ENCODE measurements at regions not wholly inside any gene's neighbourhood (a gene's known extent, or its start where the extent isn't known, plus 50 kb on each side); places are given as distances from the start of the nearest gene placed in this dataset.

GRCh38 chr18:61967252-61967891, 74.6 kb upstream of the RNF152 start:
- no peaks in the 10 kb centered on the region for H3K36me3 Mint-ChIP-seq (ENCODE audit: low read depth)
- no peak for TF ChIP-seq CTCF (IDR thresholded peaks at IDR 0.05)
- H3K4me1 Mint-ChIP-seq (ENCODE audit: low read depth), result peaks cover 3% of the 10 kb centered on the region
- no peak for ATAC-seq
- no peak for DNase-seq
- no peaks in the 10 kb centered on the region for H3K9me3 Mint-ChIP-seq
- ChIA-PET POLR2A (no interaction called here), CTCF (interaction anchor here (1.2 kb wide), 1 partner anchor 65 kb away, joined by 3 read pairs; no protein-coding TSS in a partner anchor)
- intact Hi-C loops (cut with micrococcal nuclease), result no loop called here
- no peak overlapping the region for H3K4me3 Mint-ChIP-seq
- H3K27me3 Mint-ChIP-seq, result peaks cover 3% of the 10 kb centered on the region
- no peak overlapping the region for H3K27ac Mint-ChIP-seq

- POLR2A ChIA-PET, result no interaction called here
- CTCF ChIA-PET, result interaction anchor here (1.2 kb wide), 1 partner anchor 11 kb away, joined by 3 read pairs; no protein-coding TSS in a partner anchor
Measured at GRCh38 chr18:61965311-61965710, 72.5 kb upstream of the RNF152 start.

GRCh38 chr18:61964616-61965015, 71.8 kb upstream of the RNF152 start:
- no peaks in the 10 kb centered on the region for H3K4me1 Mint-ChIP-seq (ENCODE audit: low read depth)
- intact Hi-C loops (cut with micrococcal nuclease), result no loop called here
- ChIA-PET CTCF (interaction anchor here (1.2 kb wide), 1 partner anchor 10 kb away, joined by 3 read pairs; no protein-coding TSS in a partner anchor), POLR2A (no interaction called here)
- DNase-seq, result no peak
- no peak overlapping the region for H3K4me3 Mint-ChIP-seq
- H3K9me3 Mint-ChIP-seq, result no peaks in the 10 kb centered on the region
- no peak for TF ChIP-seq CTCF (IDR thresholded peaks at IDR 0.05)
- H3K36me3 Mint-ChIP-seq (ENCODE audit: low read depth), result no peaks in the 10 kb centered on the region
- no peak for ATAC-seq
- no peak overlapping the region for H3K27ac Mint-ChIP-seq
- H3K27me3 Mint-ChIP-seq, result peaks cover 5% of the 10 kb centered on the region

More at GRCh38 chr18:61965311-61965710, 72.5 kb upstream of the RNF152 start:
- DNase-seq (no peak), ATAC-seq (no peak)
- Mint-ChIP-seq H3K27ac (no peak overlapping the region), H3K4me1 (ENCODE audit: low read depth) (no peaks in the 10 kb centered on the region), H3K9me3 (no peaks in the 10 kb centered on the region), H3K27me3 (peaks cover 5% of the 10 kb centered on the region), H3K4me3 (no peak overlapping the region), H3K36me3 (ENCODE audit: low read depth) (no peaks in the 10 kb centered on the region)
- TF ChIP-seq CTCF (IDR thresholded peaks at IDR 0.05), result no peak
- intact Hi-C loops (cut with micrococcal nuclease), result no loop called here

GRCh38 chr18:61963705-61964104, 70.9 kb upstream of the RNF152 start:
- Mint-ChIP-seq H3K4me1 (ENCODE audit: low read depth) (no peaks in the 10 kb centered on the region), H3K27ac (no peak overlapping the region), H3K4me3 (no peak overlapping the region), H3K9me3 (no peaks in the 10 kb centered on the region), H3K27me3 (peaks cover 5% of the 10 kb centered on the region), H3K36me3 (ENCODE audit: low read depth) (no peaks in the 10 kb centered on the region)
- ChIA-PET POLR2A (no interaction called here), CTCF (interaction anchor here (0.7 to 1.1 kb wide), 2 partner anchors 12 to 382 kb away, joined by 3 read pairs; no protein-coding TSS in a partner anchor)
- TF ChIP-seq CTCF (IDR thresholded peaks at IDR 0.05), result no peak
- intact Hi-C loops (cut with micrococcal nuclease), result no loop called here
- ATAC-seq (no peak), DNase-seq (no peak)

GRCh38 chr18:61957801-61958516, 65.2 kb upstream of the RNF152 start:
- peak; percentile 39 for ATAC-seq
- no peaks in the 10 kb centered on the region for H3K36me3 Mint-ChIP-seq (ENCODE audit: low read depth)
- H3K27me3 Mint-ChIP-seq, result peaks cover 16% of the 10 kb centered on the region
- ChIA-PET CTCF (no interaction called here), POLR2A (no interaction called here)
- no peaks in the 10 kb centered on the region for H3K4me1 Mint-ChIP-seq (ENCODE audit: low read depth)
- no peaks in the 10 kb centered on the region for H3K9me3 Mint-ChIP-seq
- DNase-seq, result no peak
- no peak overlapping the region for H3K4me3 Mint-ChIP-seq
- no peak for TF ChIP-seq CTCF (IDR thresholded peaks at IDR 0.05)
- intact Hi-C loops (cut with micrococcal nuclease), result no loop called here
- H3K27ac Mint-ChIP-seq, result no peak overlapping the region

Data from activated CD8-positive, alpha-beta T cell treated with anti-CD3 and anti-CD28 coated beads for 36 hours (primary cell).